H1 (cell line): ENCODE measurements at regions not wholly inside any gene's neighbourhood (a gene's known extent, or its start where the extent isn't known, plus 50 kb on each side); places are given as distances from the start of the nearest gene placed in this dataset.

ENCODE experiments used
- CTCF ChIA-PET: fragments of 300-600 bp; sonication (Branson Sonifier 250); formaldehyde crosslinking; loops from one replicate; lab custom pipeline; 2021; ENCODE audit not compliant: partially characterized antibody; lab: Charles Lee
- POLR2A ChIA-PET: fragments of 300-600 bp; sonication (Branson Sonifier 250); formaldehyde crosslinking; loops from one replicate; lab custom pipeline; 2021; ENCODE audit warnings: inconsistent platforms; ENCODE audit not compliant: partially characterized antibody; lab: Charles Lee
- DNase-seq, 2 experiments: peaks; one replicate each; pipeline versions ENCODE4 v3.0.0 to v3.0.0-alpha.2; 2010 to 2022; ENCODE audit warnings: low spot score in 2 of 2, low read depth in 1 of 2, mixed read lengths in 1 of 2
- FAIRE-seq: peaks from 2 replicates; lab custom pipeline; 2011; peaks lifted over from hg19 to GRCh38; lab: Jason Lieb, UNC
- H2AFZ ChIP-seq: 2 replicates; pipeline ENCODE4 v1.8.1; 2012; ENCODE audit warnings: low read length, inconsistent platforms
- H2AK5ac ChIP-seq: 2 replicates; pipeline ENCODE4 v1.6.1; 2013; ENCODE audit warnings: low read depth, low read length
- H2BK120ac ChIP-seq: replicated peaks from 2 replicates; pipeline ENCODE3; 2013; ENCODE audit warnings: low read depth, low read length, inconsistent platforms
- H2BK12ac ChIP-seq: 2 replicates; pipeline ENCODE4 v1.6.1; 2013; ENCODE audit warnings: low read depth, low read length
- H2BK15ac ChIP-seq: 2 replicates; pipeline ENCODE4 v1.6.1; 2013; ENCODE audit warnings: low read length
- H2BK20ac ChIP-seq: 2 replicates; pipeline ENCODE4 v1.6.1; 2013; ENCODE audit warnings: low read length
- H2BK5ac ChIP-seq: 2 replicates; pipeline ENCODE4 v1.6.1; 2013; ENCODE audit warnings: low read depth, low read length
- H3K14ac ChIP-seq: 2 replicates; pipeline ENCODE4 v1.6.1; 2013; ENCODE audit warnings: inconsistent platforms; ENCODE audit not compliant: insufficient read length
- H3K18ac ChIP-seq: 2 replicates; pipeline ENCODE4 v1.6.1; 2013; ENCODE audit warnings: low read length; ENCODE audit errors: extremely low read depth
- H3K23ac ChIP-seq: 2 replicates; pipeline ENCODE4 v1.6.1; 2013; ENCODE audit warnings: inconsistent platforms; ENCODE audit not compliant: insufficient read length
- H3K23me2 ChIP-seq: 2 replicates; pipeline ENCODE4 v1.6.1; 2013; ENCODE audit warnings: low read depth, low read length
- H3K27ac ChIP-seq: 2 replicates; pipeline ENCODE4 v1.6.1; 2011; ENCODE audit warnings: low read depth, low read length, inconsistent platforms
- H3K27me3 ChIP-seq, 4 experiments: replicated peaks in 1 of 4; 1 replicate in 1 of 4; 2 replicates in 3 of 4; pipeline versions ENCODE4 v1.6.1 to v1.8.1; 2011 to 2013; ENCODE audit warnings: low read length in 3 of 4, mild to moderate bottlenecking in 3 of 4, inconsistent platforms in 2 of 4, mixed read lengths in 2 of 4, moderate library complexity in 1 of 4; ENCODE audit not compliant: control insufficient read depth in 3 of 4, insufficient read depth in 3 of 4; ENCODE audit errors: extremely low read depth in 1 of 4
- H3K36me3 ChIP-seq, 4 experiments: 2 replicates each; pipeline versions ENCODE4 v1.6.1 to v1.8.1; 2011 to 2013; ENCODE audit warnings: mild to moderate bottlenecking in 4 of 4, low read length in 3 of 4, moderate library complexity in 2 of 4, control low read depth in 1 of 4, inconsistent platforms in 1 of 4; ENCODE audit not compliant: insufficient read depth in 4 of 4, control insufficient read depth in 2 of 4
- H3K4ac ChIP-seq: replicated peaks from 2 replicates; pipeline ENCODE3; 2013; ENCODE audit warnings: low read length, low read depth, mixed read lengths, inconsistent platforms; ENCODE audit not compliant: insufficient read length
- H3K4me1 ChIP-seq, 4 experiments: replicated peaks in 1 of 4; 1 replicate in 1 of 4; 2 replicates in 3 of 4; pipeline versions ENCODE4 v1.6.1 to v1.8.1; 2011 to 2013; ENCODE audit warnings: low read length in 3 of 4, inconsistent platforms in 2 of 4, mixed read lengths in 1 of 4; ENCODE audit not compliant: insufficient read depth in 4 of 4, control insufficient read depth in 3 of 4
- H3K4me2 ChIP-seq, 2 experiments: 2 replicates each; pipeline versions ENCODE4 v1.6.1 to v1.8.1; 2011 to 2013; ENCODE audit warnings: low read depth in 2 of 2, low read length in 2 of 2, control low read depth in 1 of 2, inconsistent platforms in 1 of 2, mild to moderate bottlenecking in 1 of 2; ENCODE audit not compliant: insufficient read depth in 1 of 2
- H3K4me3 ChIP-seq, 4 experiments: fragments of 200-600, 300-600 bp in 1 of 4; sonication (generic), shearing (Covaris generic), sonication (Bioruptor Twin) in 1 of 4; 2 replicates each; pipeline versions ENCODE4 v1.5.1 to v1.8.1; 2011 to 2016; ENCODE audit warnings: low read length in 4 of 4, low read depth in 3 of 4, control low read depth in 2 of 4, inconsistent platforms in 2 of 4, mild to moderate bottlenecking in 2 of 4, mixed read lengths in 1 of 4, moderate library complexity in 1 of 4; ENCODE audit not compliant: insufficient read depth in 2 of 4; ENCODE audit errors: extremely low read depth in 1 of 4
- H3K56ac ChIP-seq: replicated peaks from 2 replicates; pipeline ENCODE3; 2013; ENCODE audit warnings: low read depth, mild to moderate bottlenecking, mixed read lengths, low read length, inconsistent platforms; ENCODE audit not compliant: insufficient read length
- H3K79me1 ChIP-seq: 2 replicates; pipeline ENCODE4 v1.6.1; 2013; ENCODE audit warnings: low read depth, low read length, control low read depth
- H3K79me2 ChIP-seq, 2 experiments: 2 replicates each; pipeline versions ENCODE4 v1.6.1 to v1.8.1; 2012 to 2013; ENCODE audit warnings: low read length in 2 of 2, mild to moderate bottlenecking in 2 of 2, inconsistent platforms in 1 of 2; ENCODE audit not compliant: insufficient read depth in 2 of 2, control insufficient read depth in 1 of 2
- H3K9ac ChIP-seq, 4 experiments: replicated peaks in 1 of 4; 1 replicate in 1 of 4; 2 replicates in 3 of 4; pipeline versions ENCODE4 v1.6.1 to v1.8.1; 2011 to 2013; ENCODE audit warnings: low read depth in 3 of 4, low read length in 3 of 4, control low read depth in 2 of 4, mild to moderate bottlenecking in 2 of 4, moderate library complexity in 2 of 4, inconsistent platforms in 1 of 4; ENCODE audit errors: extremely low read depth in 1 of 4
- H3K9me3 ChIP-seq, 2 experiments: 2 replicates each; pipeline versions ENCODE4 v1.6.1 to v1.8.1; 2012 to 2013; ENCODE audit warnings: mild to moderate bottlenecking in 2 of 2, moderate library complexity in 2 of 2, control low read depth in 1 of 2, inconsistent platforms in 1 of 2, low read depth in 1 of 2, low read length in 1 of 2, mixed read lengths in 1 of 2; ENCODE audit not compliant: insufficient read depth in 2 of 2
- H4K20me1 ChIP-seq, 2 experiments: replicated peaks in 1 of 2; 2 replicates each; pipeline versions ENCODE3 to v1.8.1; 2011 to 2013; ENCODE audit warnings: inconsistent platforms in 2 of 2, low read length in 2 of 2, mild to moderate bottlenecking in 1 of 2; ENCODE audit not compliant: insufficient read depth in 2 of 2, control insufficient read depth in 1 of 2
- H4K5ac ChIP-seq: 2 replicates; pipeline ENCODE4 v1.6.1; 2013; ENCODE audit warnings: low read length, low read depth, mixed read lengths, inconsistent platforms; ENCODE audit not compliant: insufficient read length
- H4K8ac ChIP-seq: 2 replicates; pipeline ENCODE4 v1.8.0; 2013; ENCODE audit warnings: mild to moderate bottlenecking, moderate library complexity, low read length, inconsistent platforms; ENCODE audit not compliant: insufficient read depth; ENCODE audit errors: extremely low read depth
- H4K91ac ChIP-seq: replicated peaks from 2 replicates; pipeline ENCODE3; 2013; ENCODE audit warnings: low read length, mixed read lengths, inconsistent platforms; ENCODE audit not compliant: insufficient read length
- BCL11A ChIP-seq, 2 experiments: IDR thresholded peaks; one replicate each; pipeline ENCODE4 v1.6.1; 2011; ENCODE audit warnings: low read depth in 2 of 2, low read length in 2 of 2, mild to moderate bottlenecking in 2 of 2
- CTCF ChIP-seq, 3 experiments: IDR thresholded peaks; 1 replicate in 2 of 3; 2 replicates in 1 of 3; pipeline versions ENCODE4 v1.5.1 to v1.6.1; 2011; ENCODE audit warnings: low read length in 3 of 3, mild to moderate bottlenecking in 3 of 3, inconsistent platforms in 2 of 3, low read depth in 1 of 3, moderate library complexity in 1 of 3; ENCODE audit not compliant: insufficient read depth in 1 of 3; ENCODE audit errors: control extremely low read depth in 1 of 3
- EZH2 ChIP-seq: fragments of 200-600 bp; sonication (generic); IDR thresholded peaks from 2 replicates; pipeline ENCODE4 v1.7.1; 2012; ENCODE audit warnings: low read depth, mild to moderate bottlenecking, moderate library complexity, low read length, inconsistent platforms; ENCODE audit not compliant: severe bottlenecking
- GABPA ChIP-seq: IDR thresholded peaks from 2 replicates; pipeline ENCODE4 v1.6.1; 2011; ENCODE audit warnings: mild to moderate bottlenecking, low read length, moderate library complexity, borderline replicate concordance; ENCODE audit not compliant: insufficient read depth
- HDAC6 ChIP-seq: IDR thresholded peaks from one replicate; pipeline ENCODE4 v1.7.1; 2012; ENCODE audit warnings: low read depth, mild to moderate bottlenecking, inconsistent platforms, low read length, moderate library complexity
- JUND ChIP-seq: IDR thresholded peaks from 2 replicates; pipeline ENCODE4 v1.6.1; 2011; ENCODE audit warnings: mild to moderate bottlenecking, improper control_type of control experiment, low read length
- MAFK ChIP-seq: IDR thresholded peaks from 2 replicates; pipeline ENCODE4 v1.6.1; 2012; ENCODE audit warnings: low read depth, mild to moderate bottlenecking, improper control_type of control experiment, low read length
- POU5F1 ChIP-seq: IDR thresholded peaks from 2 replicates; pipeline ENCODE4 v1.6.1; 2011; ENCODE audit warnings: low read depth, mild to moderate bottlenecking, low read length, moderate library complexity
- SAP30 ChIP-seq: fragments of 300-600 bp; sonication (generic); IDR thresholded peaks from 2 replicates; pipeline ENCODE4 v1.7.1; 2012; ENCODE audit warnings: low read length, moderate library complexity, mild to moderate bottlenecking, inconsistent platforms; ENCODE audit not compliant: insufficient read depth, insufficient replicate concordance
- SP1 ChIP-seq: IDR thresholded peaks from 2 replicates; pipeline ENCODE4 v1.6.1; 2011; ENCODE audit warnings: low read depth, low read length
- WGBS, 2 experiments: shearing (Covaris generic) in 1 of 2; methylation state at CpG; one replicate each; pipeline versions ENCODE4 v1.1.6 to v1.1.7; 2013 to 2015; ENCODE audit warnings: low lambda C conversion rate in 2 of 2, mixed read lengths in 2 of 2, inconsistent platforms in 1 of 2, low coverage in 1 of 2, missing lambda C conversion rate in 1 of 2; ENCODE audit not compliant: insufficient replicate concordance in 2 of 2, insufficient coverage in 1 of 2, insufficient read length in 1 of 2; ENCODE audit errors: extremely low coverage in 1 of 2, missing lambda C conversion rate in 1 of 2; 5-methylcytosine and 5-hydroxymethylcytosine counted together

- Histone ChIP-seq H3K36me3 (0 out of 8 replicates have a peak, but pooled peaks cover 0 to 2% (median 0%) of the 10 kb centered on the region in 4 experiments), H4K5ac (no peak overlapping the region), H3K23me2 (no peaks in the 10 kb centered on the region), H2AK5ac (no peak overlapping the region), H2BK12ac (no peak overlapping the region), H3K4me2 (no peak overlapping the region), H4K20me1 (no peaks in the 10 kb centered on the region), H4K91ac (no peak overlapping the region), H2BK5ac (no peak overlapping the region), H4K8ac (no peak overlapping the region), H2AFZ (no peak overlapping the region), H3K9ac (no peak overlapping the region), H2BK20ac (no peak overlapping the region), H3K23ac (no peak overlapping the region), H3K4me1 (no peaks in the 10 kb centered on the region), H2BK15ac (no peak overlapping the region), H3K79me2 (no peaks in the 10 kb centered on the region), H2BK120ac (no peak overlapping the region), H3K56ac (no peak overlapping the region), H3K4ac (no peak overlapping the region), H3K4me3 (no peak overlapping the region), H3K79me1 (no peaks in the 10 kb centered on the region), H3K27ac (no peak overlapping the region), H3K9me3 (peaks cover 3 to 4% of the 10 kb centered on the region in 2 experiments; a peak in 3 of 4 replicates), H3K27me3 (no peaks in the 10 kb centered on the region), H3K14ac (no peak overlapping the region), H3K18ac (no peak overlapping the region)
- DNase-seq (no peak), FAIRE-seq (no peak)
- POLR2A ChIA-PET: no interaction called here
- 95% methylated on average over 9 of the region's 9 CpGs; no CpG with 5 or more reads in 1 of the 2 experiments for WGBS, 2 experiments
- CTCF ChIA-PET: no interaction called here
- TF ChIP-seq JUND (no peak), SAP30 (no peak), HDAC6 (no peak), CTCF (IDR thresholded peaks at IDR 0.05; ENCODE audit: control extremely low read depth in 1 of 3, insufficient read depth in 1 of 3, low read depth in 1 of 3, low read length in 3 of 3) (no peak), MAFK (no peak), SP1 (no peak), BCL11A (IDR thresholded peaks at IDR 0.05; ENCODE audit: low read depth in 2 of 2, low read length in 2 of 2) (no peak), POU5F1 (no peak), GABPA (no peak), EZH2 (no peak)
These were observed 879.7 kb downstream of the QKI start for GRCh38 chr6:164294047-164294784.
